ENCODE measurements at regions not wholly inside any gene's neighbourhood (a gene's known extent, or its start where the extent isn't known, plus 50 kb on each side); places are given as distances from the start of the nearest gene placed in this dataset.

DNA sequence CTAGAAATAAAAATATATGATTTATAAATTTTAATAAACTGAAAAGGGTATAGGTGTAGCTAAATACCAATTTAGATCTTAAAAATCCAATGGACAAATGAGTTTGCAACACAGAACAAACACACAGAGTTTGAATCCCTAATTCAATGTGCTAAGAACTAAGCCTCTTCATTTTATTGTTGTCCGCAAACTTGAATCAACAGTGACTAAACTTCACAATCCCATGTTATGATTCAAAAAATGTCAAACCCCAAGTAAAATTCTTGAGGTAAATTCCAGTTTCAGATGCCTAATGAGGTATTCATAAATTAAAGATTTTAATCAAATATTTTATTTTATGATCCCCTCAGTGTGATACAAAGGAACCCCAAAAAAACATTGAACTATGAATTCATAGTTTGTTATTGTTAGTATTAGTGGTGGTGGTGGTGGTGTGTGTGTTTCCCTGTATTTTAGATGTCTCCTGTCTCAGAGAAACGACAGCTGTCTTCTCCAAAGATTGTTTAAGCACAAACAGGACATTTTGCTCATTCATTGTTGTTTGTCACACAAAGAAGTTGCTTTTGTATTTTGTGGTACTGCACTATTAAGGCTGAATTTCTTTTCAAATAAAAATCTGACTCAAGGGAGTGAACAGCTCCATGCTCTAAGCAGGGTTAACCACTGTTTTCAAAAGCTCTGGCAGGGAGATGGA, 259.8 kb downstream of the OSR1 start:
- no peak for TF ChIP-seq POLR2A (IDR thresholded peaks at IDR 0.05)
- TF ChIP-seq, protein P1, sequence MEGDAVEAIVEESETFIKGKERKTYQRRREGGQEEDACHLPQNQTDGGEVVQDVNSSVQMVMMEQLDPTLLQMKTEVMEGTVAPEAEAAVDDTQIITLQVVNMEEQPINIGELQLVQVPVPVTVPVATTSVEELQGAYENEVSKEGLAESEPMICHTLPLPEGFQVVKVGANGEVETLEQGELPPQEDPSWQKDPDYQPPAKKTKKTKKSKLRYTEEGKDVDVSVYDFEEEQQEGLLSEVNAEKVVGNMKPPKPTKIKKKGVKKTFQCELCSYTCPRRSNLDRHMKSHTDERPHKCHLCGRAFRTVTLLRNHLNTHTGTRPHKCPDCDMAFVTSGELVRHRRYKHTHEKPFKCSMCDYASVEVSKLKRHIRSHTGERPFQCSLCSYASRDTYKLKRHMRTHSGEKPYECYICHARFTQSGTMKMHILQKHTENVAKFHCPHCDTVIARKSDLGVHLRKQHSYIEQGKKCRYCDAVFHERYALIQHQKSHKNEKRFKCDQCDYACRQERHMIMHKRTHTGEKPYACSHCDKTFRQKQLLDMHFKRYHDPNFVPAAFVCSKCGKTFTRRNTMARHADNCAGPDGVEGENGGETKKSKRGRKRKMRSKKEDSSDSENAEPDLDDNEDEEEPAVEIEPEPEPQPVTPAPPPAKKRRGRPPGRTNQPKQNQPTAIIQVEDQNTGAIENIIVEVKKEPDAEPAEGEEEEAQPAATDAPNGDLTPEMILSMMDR (IDR thresholded peaks at IDR 0.05): no peak

Data from thyroid gland (tissue), 4 donors.